ENCODE measurements at regions not wholly inside any gene's neighbourhood (a gene's known extent, or its start where the extent isn't known, plus 50 kb on each side); places are given as distances from the start of the nearest gene placed in this dataset.

- POLR2A ChIA-PET (ENCODE audit: unreplicated experiment) = no interaction called here
Measured at GRCh38 chr5:117809251-117809650, 1179.1 kb downstream of the DTWD2 start.

GRCh38 chr5:117805058-117805457 lies 1183.3 kb downstream of the DTWD2 start:
- Histone ChIP-seq H3K79me2 (ENCODE audit: low read depth) (no peaks in the 10 kb centered on the region), H3K27me3 (ENCODE audit: insufficient read depth, low read depth) (no peaks in the 10 kb centered on the region), H3K27ac (no peak overlapping the region), H3K9me3 (ENCODE audit: insufficient read depth, low read depth) (no peaks in the 10 kb centered on the region), H3K4me3 (no peak overlapping the region), H4K20me1 (ENCODE audit: insufficient read depth) (no peaks in the 10 kb centered on the region), H3K4me1 (replicated peaks; ENCODE audit: insufficient read depth) (no peaks in the 10 kb centered on the region), H2AFZ (no peak overlapping the region), H3F3A (ENCODE audit: insufficient read depth, low read depth) (no peaks in the 10 kb centered on the region), H3K4me2 (no peak overlapping the region), H3K36me3 (ENCODE audit: low read depth) (no peaks in the 10 kb centered on the region), H3K9me2 (ENCODE audit: insufficient read depth) (no peaks in the 10 kb centered on the region)
- TF ChIP-seq EZH2 (IDR thresholded peaks at IDR 0.05; ENCODE audit: low read depth) (no peak), CTCF (conservative IDR thresholded peaks at IDR 0.05) (no peak)
- intact Hi-C loops (cut with micrococcal nuclease; ENCODE audit: unreplicated experiment) = no loop called here
- POLR2A ChIA-PET (ENCODE audit: unreplicated experiment) = no interaction called here
- CTCF ChIA-PET = no interaction called here
- no peak for DNase-seq
- BruUV-seq (replicated peaks) = no TSS peak

More at GRCh38 chr5:117809251-117809650, 1179.1 kb downstream of the DTWD2 start:
- Histone ChIP-seq H3K4me3 (no peak overlapping the region), H3K27me3 (ENCODE audit: insufficient read depth, low read depth) (no peaks in the 10 kb centered on the region), H3K27ac (no peak overlapping the region), H3K4me2 (no peak overlapping the region), H3K4me1 (replicated peaks; ENCODE audit: insufficient read depth) (no peaks in the 10 kb centered on the region), H3K9me3 (ENCODE audit: insufficient read depth, low read depth) (no peaks in the 10 kb centered on the region), H3K36me3 (ENCODE audit: low read depth) (no peaks in the 10 kb centered on the region), H3F3A (ENCODE audit: insufficient read depth, low read depth) (no peaks in the 10 kb centered on the region), H3K79me2 (ENCODE audit: low read depth) (no peaks in the 10 kb centered on the region), H4K20me1 (ENCODE audit: insufficient read depth) (no peaks in the 10 kb centered on the region), H3K9me2 (ENCODE audit: insufficient read depth) (no peaks in the 10 kb centered on the region), H2AFZ (no peak overlapping the region)
- TF ChIP-seq EZH2 (IDR thresholded peaks at IDR 0.05; ENCODE audit: low read depth) = no peak
- TF ChIP-seq CTCF (conservative IDR thresholded peaks at IDR 0.05) = no peak
- no TSS peak for BruUV-seq (replicated peaks)
- intact Hi-C loops (cut with micrococcal nuclease; ENCODE audit: unreplicated experiment) = no loop called here
- CTCF ChIA-PET = no interaction called here
- no peak for DNase-seq

GRCh38 chr5:117803533-117803932 lies 1184.8 kb downstream of the DTWD2 start:
- Histone ChIP-seq H3K4me1 (replicated peaks; ENCODE audit: insufficient read depth) (no peaks in the 10 kb centered on the region), H3K9me3 (ENCODE audit: insufficient read depth, low read depth) (no peaks in the 10 kb centered on the region), H3K4me3 (no peak overlapping the region), H3K27ac (no peak overlapping the region), H3K36me3 (ENCODE audit: low read depth) (no peaks in the 10 kb centered on the region), H3K27me3 (ENCODE audit: insufficient read depth, low read depth) (no peaks in the 10 kb centered on the region), H3K9me2 (ENCODE audit: insufficient read depth) (no peaks in the 10 kb centered on the region), H3K4me2 (no peak overlapping the region), H2AFZ (no peak overlapping the region), H4K20me1 (ENCODE audit: insufficient read depth) (no peaks in the 10 kb centered on the region), H3F3A (ENCODE audit: insufficient read depth, low read depth) (no peaks in the 10 kb centered on the region), H3K79me2 (ENCODE audit: low read depth) (no peaks in the 10 kb centered on the region)
- no TSS peak for BruUV-seq (replicated peaks)
- intact Hi-C loops (cut with micrococcal nuclease; ENCODE audit: unreplicated experiment) = no loop called here
- no peak for TF ChIP-seq EZH2 (IDR thresholded peaks at IDR 0.05; ENCODE audit: low read depth)
- no peak for TF ChIP-seq CTCF (conservative IDR thresholded peaks at IDR 0.05)
- no peak for DNase-seq
- POLR2A ChIA-PET (ENCODE audit: unreplicated experiment) = no interaction called here
- CTCF ChIA-PET = no interaction called here
